HG02885 (cell line): ENCODE measurements at regions not wholly inside any gene's neighbourhood (a gene's known extent, or its start where the extent isn't known, plus 50 kb on each side); places are given as distances from the start of the nearest gene placed in this dataset.
"Not testable (repeated sequence)": the region's sequence is repeated elsewhere in the genome, so short reads cannot be mapped to it uniquely, and the experiment has no call there.

ENCODE experiments used
- ATAC-seq: cut with Tn5 transposase; IDR thresholded peaks from one replicate; pipeline ENCODE4 v1.9.1; 2021; ENCODE audit warnings: mild to moderate bottlenecking; ENCODE audit not compliant: unreplicated experiment, poor library complexity

DNA sequence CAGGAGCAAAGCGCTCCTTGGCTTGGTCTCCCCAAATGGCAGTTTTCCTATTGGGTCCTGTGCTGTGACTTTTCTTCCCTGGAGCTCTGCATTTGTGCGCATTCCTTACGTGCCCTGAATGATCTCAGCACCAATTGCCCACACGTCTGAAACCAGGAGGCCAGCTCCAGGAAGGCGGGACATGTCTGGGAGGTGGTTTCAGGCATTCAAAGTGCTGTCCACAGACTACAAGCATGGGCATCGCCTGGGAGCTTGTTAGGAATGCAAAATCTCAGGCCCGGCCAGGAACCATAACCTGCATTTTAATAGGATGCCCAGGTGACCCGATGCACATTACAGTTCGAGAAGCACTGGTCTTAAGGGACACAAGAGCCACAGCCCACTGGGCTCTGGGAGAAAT lies 239.6 kb downstream of the ANKRD60 start:
- ATAC-seq, result no peak

DNA sequence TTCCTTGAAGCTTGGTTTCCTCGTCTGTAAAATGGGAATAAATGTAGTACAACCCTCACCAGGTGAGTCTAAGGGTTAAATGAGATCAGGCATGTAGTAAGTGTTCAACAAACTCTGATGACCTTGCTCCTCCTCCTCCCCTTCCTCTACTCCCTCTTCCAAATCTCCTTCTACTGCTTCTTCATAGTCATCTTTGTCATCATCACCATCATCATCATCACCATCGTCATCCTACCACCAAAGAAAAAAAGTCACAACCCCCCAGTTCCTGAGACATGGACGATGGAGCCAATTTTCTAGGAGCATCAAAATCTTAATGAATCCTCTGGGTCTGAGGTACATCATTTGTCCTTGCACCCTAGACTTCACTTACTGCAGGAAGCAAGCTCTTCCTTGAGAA lies 240.0 kb downstream of the ANKRD60 start:
- no peak for ATAC-seq

DNA sequence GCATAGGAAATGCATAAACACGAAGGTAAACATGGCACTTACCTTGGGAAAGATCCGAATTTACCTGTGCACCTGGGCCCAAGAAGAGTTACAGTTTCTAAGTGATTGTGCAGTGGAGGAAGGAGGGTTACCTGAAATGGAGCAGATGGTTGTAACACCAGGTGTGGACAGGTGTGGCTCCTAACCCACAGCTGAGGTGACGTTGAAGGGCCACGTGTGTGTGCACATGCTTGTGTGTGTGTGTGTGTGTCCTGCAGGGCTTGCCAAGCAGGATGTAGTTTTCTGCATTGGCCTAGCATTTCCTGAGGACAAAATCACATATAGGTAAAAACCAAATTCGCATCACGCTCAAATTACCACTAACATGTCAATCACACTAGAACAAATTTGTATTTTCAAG lies 240.8 kb downstream of the ANKRD60 start:
- ATAC-seq, result no peak

DNA sequence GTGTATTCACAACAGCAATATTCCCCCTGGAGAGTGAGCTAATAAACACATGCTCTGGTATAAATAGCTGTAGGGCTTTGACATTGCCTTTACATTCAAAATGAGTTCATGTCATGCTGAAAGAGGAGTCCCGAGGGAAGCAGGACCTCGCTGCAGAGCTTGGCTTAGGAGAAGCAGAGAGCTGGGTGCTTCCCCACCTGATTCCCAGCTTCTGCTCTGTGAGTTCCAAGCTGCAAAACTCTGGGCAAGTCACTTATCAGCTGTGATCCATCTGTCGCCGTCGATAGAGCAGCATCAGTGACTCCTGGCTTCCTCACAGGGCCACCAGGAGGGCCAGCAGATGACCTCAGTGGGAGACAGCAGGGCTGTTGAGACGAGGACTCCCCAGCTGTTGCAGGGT lies 241.8 kb downstream of the ANKRD60 start:
- ATAC-seq, result no peak

DNA sequence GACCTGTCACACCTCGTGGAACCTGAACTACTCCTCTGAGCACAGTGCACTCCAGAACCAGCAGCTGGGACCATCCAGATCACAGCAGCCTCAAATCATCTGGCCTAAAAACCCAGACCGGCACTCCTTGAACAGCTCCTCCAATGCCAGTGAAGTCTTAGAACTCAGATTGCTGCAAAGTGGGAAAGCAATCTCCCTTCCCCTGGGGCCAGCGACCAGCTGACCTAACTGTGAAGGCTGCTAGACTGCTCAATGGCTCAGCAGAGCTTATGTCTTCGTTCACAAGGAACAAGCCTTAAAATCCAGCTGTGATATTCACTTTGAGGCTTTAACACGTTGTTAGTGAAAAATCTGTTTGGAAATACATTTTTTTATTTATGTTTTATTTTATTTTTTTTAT lies 243.2 kb downstream of the ANKRD60 start:
- ATAC-seq, result no peak

DNA sequence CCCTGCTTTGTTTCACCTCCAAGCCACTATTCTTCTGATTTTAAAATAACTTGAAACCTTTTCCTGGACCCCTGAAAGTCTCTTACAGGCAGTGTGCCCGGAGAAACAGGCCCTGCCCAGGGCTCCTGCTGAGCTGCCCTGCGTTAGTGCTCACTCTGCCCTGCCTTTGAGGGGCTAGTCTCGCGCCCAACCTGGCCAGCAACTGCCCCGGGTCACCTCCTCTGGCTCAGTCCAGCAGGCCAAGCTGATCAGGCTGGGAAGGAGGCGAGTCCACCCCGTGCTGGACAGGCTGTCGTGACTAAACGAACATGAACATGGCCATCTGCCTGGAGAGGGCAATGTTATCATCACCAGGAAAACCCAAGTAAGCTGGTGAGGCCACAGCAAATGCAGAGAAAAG lies 245.4 kb downstream of the ANKRD60 start:
- ATAC-seq, result no peak

DNA sequence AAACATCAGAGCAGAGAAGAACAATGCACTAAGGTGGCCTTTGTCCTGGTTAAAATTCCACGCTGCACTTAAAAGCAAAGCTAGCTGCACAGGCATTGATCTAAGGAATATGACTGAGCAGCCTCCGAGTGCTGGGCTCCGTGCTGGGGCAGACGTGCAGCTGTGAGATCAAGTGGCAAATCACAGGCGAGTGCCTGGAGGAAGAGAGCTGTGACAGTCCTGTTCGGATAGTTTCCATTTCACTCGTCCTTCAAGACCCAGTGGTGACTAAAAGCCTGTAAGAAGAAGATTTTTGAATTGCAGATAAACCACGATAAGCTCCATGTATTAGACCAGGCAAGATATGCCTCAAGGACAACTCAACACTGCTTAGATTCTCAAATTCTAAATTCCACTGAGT lies 247.9 kb downstream of the ANKRD60 start:
- ATAC-seq, result no peak

DNA sequence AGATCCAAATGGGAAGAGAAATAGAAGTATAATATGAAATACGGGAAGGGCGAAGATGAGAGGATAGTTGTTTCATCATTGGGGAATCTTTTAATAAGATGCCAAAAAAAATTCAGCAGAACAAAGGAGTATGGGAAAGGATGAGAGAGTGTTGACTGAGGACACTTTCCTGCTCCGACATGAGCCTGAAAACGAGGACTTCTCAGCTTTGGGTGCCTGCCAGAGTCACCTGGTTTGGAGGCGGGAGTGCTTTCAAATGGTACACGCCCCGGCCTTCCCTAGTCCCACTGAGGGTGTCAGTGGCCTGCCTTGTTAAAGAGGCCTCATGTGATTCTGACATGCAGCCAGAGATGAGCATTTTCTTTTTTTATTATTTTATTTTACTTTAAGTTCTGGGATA lies 250.9 kb downstream of the ANKRD60 start:
- no peak for ATAC-seq

DNA sequence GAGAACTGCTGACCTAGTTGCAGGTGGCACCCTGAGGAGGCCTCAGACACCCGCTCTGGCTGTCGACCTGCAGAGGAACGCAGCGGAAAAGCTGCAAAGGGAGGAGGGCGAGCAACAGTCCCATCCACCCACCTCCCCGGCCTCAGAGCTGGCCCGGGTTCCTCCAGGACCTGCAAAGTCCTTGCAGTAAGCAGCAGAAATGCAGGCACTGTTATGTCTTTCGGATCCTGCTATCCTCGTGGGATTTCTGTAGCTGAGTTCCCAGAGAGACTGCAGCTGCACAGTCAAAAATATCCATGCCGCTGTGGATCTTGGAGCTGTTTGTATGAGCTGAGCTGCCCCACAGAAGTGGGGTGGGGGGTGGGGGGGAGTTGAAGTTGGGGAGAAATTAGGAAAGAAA lies 251.3 kb downstream of the ANKRD60 start:
- ATAC-seq, result no peak

DNA sequence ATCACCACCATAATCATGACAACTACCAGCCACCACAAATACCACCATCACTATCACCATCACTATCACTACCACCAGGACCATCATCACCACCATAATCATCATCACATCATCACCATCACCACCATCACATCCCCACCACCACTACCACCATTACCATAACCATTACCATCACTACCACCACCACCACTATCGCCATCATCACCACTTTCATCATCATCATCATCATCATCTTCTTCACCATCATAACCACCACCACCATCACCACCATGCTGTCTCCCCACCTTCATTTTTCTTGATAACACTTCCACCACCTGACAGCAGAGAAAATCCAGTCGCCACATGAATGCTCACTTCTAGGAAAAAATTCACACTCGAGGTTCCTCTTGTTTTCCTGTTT lies 253.6 kb downstream of the ANKRD60 start:
- no peak for ATAC-seq

DNA sequence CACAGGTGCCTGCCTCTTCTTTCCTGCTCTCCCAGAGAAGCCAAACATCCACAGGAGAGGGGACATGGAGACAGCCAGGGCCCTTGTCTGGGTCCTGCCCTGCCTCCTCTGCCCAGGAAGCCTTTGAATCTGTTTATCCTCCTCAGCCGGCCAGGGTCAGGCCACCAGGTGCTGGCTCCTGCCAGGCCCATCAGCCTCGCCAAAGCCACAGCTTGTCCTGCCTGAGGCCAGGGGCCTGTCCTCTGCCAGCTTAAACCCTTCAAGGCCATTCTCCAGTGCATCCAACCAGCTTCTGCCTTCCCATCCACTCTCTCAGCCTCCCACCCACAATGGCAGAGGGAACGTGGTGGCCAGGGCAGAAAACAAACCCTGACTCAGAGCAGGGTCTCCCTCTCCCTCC lies 254.6 kb downstream of the ANKRD60 start:
- no peak for ATAC-seq

DNA sequence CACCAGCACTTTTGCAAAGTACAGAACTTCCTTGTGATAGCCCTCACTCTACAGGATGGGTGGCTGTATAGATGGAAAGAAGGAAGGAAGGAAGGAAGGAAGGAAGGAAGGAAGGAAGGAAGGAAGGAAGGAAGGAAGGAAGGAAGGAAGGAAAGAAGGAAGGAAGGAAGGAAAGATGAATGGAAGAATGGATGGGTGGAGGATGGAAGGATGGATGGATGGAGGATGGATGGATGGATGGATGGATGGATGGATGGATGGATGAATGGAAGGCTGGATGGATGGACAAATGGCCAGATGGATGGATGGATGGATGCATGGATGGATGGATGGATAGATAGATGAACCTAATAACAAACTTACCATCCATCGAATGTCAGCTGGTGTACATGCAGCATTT lies 256.9 kb downstream of the ANKRD60 start:
- ATAC-seq, result not testable (repeated sequence)

DNA sequence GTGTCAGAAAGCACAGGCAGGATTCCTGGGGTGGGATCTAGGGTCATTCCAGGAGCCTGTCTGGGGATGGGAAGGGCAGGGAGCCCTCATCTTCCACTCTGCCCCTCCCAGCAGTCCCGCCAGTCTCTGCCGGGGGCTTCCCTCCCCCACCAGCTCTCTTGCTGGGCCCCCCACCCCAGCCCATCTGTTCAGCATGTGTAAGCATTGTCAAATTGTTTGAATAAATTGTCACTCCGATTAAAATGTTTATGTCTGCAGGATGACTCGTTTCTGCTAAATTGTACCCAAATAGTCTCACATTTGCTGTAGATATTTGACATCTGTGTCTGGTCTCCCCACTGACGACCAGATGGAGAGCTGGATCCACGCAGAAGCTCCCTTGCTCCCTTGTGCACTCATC lies 257.6 kb downstream of the ANKRD60 start:
- no peak for ATAC-seq

DNA sequence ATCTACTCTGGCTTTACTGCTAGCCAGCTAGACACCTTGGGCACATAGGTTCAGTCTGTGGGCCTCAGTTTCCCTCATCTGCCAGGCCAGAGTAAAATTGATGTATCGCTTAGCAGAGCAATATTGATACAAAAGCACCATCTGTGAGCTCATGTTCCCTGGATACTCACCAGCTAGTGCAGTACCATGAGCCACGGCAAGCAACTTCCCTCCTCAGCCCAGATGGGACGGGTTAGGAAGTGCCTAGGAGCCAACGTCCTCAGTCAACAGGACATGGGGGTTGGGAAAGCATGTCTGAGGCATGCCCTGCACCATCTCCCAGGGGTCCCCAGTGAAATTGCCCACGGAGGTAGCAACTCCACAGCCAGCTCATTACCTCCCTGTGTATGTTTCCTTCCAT lies 258.3 kb downstream of the ANKRD60 start:
- no peak for ATAC-seq

DNA sequence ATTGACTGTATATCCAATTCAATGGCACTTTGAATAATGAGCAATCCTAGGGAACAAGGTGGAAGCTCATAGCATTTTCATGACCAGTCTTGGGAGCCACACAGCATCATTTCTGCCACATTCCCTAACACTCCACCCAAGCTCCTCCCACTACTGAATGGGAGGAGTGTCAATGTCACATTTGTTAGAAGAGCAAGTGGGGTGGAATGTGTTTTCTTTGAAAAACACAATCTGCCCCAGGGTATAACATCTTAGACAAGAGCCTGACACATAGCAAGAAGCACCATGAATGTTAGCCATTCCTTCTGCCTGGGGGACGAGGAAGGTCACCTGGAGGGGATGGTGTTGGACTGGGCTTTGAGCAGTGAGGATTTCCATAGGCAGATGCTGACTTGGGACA lies 258.3 kb upstream of the PMEPA1 start:
- no peak for ATAC-seq

DNA sequence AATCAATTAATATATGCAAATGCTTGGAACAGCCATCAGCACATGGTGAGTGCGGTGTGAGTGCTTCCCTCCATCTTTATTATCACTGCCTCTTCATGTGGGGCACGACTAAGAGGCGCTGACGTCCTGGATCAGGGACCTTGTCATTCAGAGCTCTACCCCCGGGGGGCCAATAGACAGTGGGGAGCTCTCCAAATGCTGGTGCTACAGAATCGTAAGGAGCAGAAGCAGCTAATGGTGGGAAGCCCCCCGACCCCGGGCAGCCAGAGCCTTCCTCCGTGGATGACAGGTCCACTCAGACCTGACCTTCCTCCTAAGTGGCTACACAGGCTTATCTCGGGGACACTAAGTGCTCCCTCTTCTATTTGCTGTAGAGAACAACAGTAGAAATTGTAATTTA lies 257.5 kb upstream of the PMEPA1 start:
- ATAC-seq, result no peak

DNA sequence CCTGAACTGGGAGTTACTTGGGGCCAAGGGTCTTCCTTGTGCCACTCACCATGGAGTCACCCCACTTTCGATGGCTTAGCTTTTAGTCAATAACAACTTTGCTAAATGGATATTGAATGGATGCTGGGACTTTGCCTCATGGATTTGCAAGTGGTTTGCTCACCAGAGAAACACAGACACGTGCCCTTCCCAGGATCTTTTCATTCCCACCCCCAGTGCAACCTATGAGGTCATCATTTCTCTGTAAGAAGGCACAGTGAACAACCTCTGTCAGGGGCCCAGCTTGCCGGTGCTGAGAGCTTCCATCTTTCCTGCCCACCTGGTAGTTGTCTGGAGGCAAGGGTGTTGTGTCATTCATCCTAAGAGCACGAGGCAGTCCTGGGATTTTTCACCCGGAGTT lies 256.8 kb upstream of the PMEPA1 start:
- ATAC-seq, result no peak

DNA sequence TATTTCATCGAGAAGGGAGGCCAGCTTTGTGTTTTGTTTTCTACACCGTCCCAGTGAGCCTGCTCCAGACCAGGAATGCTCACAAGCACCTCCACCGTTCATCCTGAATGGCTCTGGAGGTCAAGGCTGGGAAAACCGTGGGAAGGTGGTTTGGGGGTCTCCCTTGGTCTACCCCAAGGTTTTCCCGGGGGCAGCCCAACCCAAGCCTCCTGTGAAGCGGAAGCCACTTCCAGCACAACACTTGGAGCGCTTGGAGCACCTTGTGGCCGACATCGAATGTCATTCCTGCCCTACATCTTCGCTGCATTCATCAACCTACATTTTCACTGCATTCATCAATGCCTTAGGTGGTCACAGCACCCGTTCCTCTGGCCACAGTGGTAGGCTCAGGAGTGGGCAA lies 255.6 kb upstream of the PMEPA1 start:
- ATAC-seq, result no peak

DNA sequence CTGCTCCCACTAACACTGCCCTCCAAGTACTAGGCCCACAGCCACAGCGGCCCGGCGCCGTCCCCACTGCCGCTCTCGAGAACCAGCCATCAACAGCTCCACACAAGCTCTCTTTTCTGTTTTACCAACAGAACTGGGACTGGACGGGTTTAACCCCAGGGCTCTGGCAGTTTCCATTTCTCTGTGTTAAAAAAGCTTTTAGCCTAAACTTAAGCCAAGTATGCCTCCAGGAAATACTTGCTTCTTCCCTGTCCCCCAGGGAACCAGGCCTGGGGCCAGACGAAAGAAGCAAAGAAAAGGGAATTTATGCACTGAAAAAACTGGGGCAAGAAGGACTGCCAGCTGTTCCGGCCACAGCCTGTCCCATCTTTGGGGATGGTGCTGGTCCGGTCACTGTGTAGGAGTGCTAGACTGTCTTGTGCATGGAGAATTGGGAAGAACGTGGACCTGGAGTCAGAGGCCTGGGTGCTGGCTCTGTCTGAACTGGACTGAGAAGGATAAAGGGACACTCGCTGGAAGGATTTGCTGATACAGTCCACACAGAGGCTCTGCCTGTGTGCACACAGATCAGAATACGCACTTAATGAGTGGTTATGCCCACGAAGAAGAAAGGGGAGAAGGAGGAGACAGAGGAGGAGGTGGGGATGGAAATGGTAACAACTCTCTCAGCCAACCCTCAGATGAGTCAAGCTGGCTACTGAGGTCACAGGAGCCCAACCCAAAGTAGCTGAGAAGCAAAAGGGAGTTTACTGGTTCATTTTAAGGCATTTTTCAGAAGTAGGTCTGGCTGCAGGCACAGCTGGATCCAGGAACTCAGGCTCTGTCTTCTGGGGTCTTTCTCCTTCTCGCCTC lies 254.4 kb upstream of the PMEPA1 start:
- ATAC-seq, result no peak

DNA sequence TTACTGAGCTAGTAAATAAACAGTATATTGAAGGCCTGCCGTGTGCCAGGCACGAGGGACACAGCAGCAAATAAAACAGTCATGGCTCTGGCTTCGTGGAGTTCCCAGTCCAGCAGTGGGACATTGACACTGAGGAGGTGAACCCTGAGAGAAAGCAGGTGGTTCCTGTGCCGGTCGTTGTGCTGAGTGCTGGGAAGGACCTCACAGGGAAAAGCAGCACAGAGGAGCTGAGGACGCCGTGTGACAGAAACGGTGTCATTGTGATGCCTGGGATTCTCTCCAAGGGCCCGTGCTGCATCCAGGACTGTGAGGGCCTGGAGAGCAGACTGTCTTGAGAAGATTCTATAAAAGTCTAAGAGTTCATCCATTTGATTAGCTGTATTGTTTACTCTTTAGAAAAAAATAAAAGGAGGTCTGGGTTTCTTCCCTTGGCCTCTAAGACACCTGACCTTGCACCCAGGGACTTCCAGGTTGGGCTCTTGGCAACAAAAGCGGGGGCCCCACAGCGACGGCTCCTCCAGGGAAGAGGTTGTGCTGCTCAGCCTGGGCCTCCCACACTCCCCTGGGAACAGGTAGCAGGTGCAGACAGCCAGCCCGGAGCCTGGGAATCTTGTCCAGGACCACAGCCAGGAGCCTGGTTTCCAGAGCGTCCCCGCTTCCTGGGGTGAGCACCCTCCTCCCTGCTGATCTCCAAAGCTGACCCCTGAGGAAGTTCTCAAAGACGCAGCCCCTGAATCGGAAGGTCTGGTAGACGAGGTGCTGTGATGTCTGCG lies 251.2 kb upstream of the PMEPA1 start:
- no peak for ATAC-seq

DNA sequence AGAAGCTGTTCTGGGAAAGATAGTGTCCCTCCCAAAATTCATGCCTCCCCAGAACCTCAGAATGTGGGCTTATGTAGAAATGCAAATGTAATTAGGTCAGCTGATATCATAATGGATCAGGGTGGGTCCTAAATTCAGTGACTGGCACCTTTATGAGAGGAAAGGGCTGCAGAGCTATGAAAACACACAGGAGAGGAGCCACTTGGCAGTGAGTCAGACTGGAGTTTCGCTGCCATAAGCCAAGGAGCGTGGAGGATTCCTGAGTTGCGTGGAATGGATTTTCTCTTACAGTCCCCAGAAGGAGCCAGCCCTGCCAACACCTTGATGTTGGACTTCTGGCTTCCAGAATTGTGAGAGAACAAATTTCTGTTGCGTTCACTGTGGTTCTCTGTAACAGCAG lies 249.8 kb upstream of the PMEPA1 start:
- ATAC-seq, result no peak

DNA sequence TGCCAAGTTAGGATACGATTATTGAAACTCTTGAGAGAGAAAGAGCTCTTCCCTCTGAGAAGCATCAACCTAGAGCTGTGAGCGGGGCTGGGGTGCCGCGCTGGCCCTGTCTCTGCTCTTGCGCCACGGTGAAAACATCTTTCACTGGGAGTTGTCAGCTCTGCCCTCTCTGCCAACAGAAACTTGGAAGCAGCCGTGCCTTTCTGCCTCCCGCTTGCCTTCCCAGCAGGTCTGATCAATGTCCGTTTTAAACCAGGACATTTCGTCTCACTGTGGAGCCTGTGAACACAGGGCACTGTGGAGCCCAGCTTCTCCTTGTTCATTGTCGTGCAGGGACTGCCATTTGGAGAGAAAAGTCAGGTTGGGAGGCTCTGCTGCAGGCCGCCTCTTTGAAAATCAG lies 249.2 kb upstream of the PMEPA1 start:
- ATAC-seq, result no peak
